ENCODE measurements at regions not wholly inside any gene's neighbourhood (a gene's known extent, or its start where the extent isn't known, plus 50 kb on each side); places are given as distances from the start of the nearest gene placed in this dataset.

- Histone ChIP-seq H3K79me2 (ENCODE audit: insufficient read depth, low read length) (no peaks in the 10 kb centered on the region), H3K36me3 (ENCODE audit: insufficient read depth, low read length) (no peaks in the 10 kb centered on the region), H3K27ac (ENCODE audit: low read length) (no peak overlapping the region), H3K4me2 (ENCODE audit: insufficient read depth, low read length) (no peak overlapping the region), H3K9me3 (ENCODE audit: insufficient read depth, low read length, severe bottlenecking) (no peaks in the 10 kb centered on the region), H3K4me3 (ENCODE audit: low read depth in 1 of 2, low read length in 2 of 2) (no peak overlapping the region), H3K9ac (ENCODE audit: low read depth, low read length) (no peak overlapping the region), H4K20me1 (ENCODE audit: insufficient read depth, low read length) (no peaks in the 10 kb centered on the region), H3K27me3 (ENCODE audit: insufficient read depth, low read length, poor library complexity) (no peaks in the 10 kb centered on the region), H2AFZ (ENCODE audit: low read depth, low read length) (no peak overlapping the region), H3K4me1 (ENCODE audit: insufficient read depth, low read length) (no peaks in the 10 kb centered on the region)
- ATAC-seq (ENCODE audit: insufficient read depth, low read depth) (no peak), DNase-seq (no peak)
- TF ChIP-seq CTCF (IDR thresholded peaks at IDR 0.05; ENCODE audit: borderline replicate concordance, extremely low read depth, low read length, poor library complexity, severe bottlenecking) = no peak
- no peak for TF ChIP-seq EZH2 (IDR thresholded peaks at IDR 0.05; ENCODE audit: borderline replicate concordance, low read depth, low read length, severe bottlenecking)
Observed at GRCh38 chr13:70336866-70337265, 228.6 kb upstream of the KLHL1 start.

GRCh38 chr13:70333752-70334151 lies 225.5 kb upstream of the KLHL1 start:
- Histone ChIP-seq H3K36me3 (ENCODE audit: insufficient read depth, low read length) (no peaks in the 10 kb centered on the region), H4K20me1 (ENCODE audit: insufficient read depth, low read length) (no peaks in the 10 kb centered on the region), H3K4me3 (ENCODE audit: low read depth in 1 of 2, low read length in 2 of 2) (no peak overlapping the region), H3K27me3 (ENCODE audit: insufficient read depth, low read length, poor library complexity) (no peaks in the 10 kb centered on the region), H3K27ac (ENCODE audit: low read length) (no peak overlapping the region), H2AFZ (ENCODE audit: low read depth, low read length) (no peak overlapping the region), H3K4me2 (ENCODE audit: insufficient read depth, low read length) (no peak overlapping the region), H3K4me1 (ENCODE audit: insufficient read depth, low read length) (no peaks in the 10 kb centered on the region), H3K9me3 (ENCODE audit: insufficient read depth, low read length, severe bottlenecking) (no peaks in the 10 kb centered on the region), H3K9ac (ENCODE audit: low read depth, low read length) (no peak overlapping the region), H3K79me2 (ENCODE audit: insufficient read depth, low read length) (no peaks in the 10 kb centered on the region)
- DNase-seq (no peak), ATAC-seq (ENCODE audit: insufficient read depth, low read depth) (no peak)
- TF ChIP-seq EZH2 (IDR thresholded peaks at IDR 0.05; ENCODE audit: borderline replicate concordance, low read depth, low read length, severe bottlenecking) (no peak), CTCF (IDR thresholded peaks at IDR 0.05; ENCODE audit: borderline replicate concordance, extremely low read depth, low read length, poor library complexity, severe bottlenecking) (no peak)

GRCh38 chr13:70330697-70331361 lies 222.6 kb upstream of the KLHL1 start:
- Histone ChIP-seq H3K4me3 (ENCODE audit: low read depth in 1 of 2, low read length in 2 of 2) (no peak overlapping the region), H3K27ac (ENCODE audit: low read length) (no peak overlapping the region), H3K27me3 (ENCODE audit: insufficient read depth, low read length, poor library complexity) (no peaks in the 10 kb centered on the region), H3K4me1 (ENCODE audit: insufficient read depth, low read length) (no peaks in the 10 kb centered on the region), H3K9ac (ENCODE audit: low read depth, low read length) (no peak overlapping the region), H3K79me2 (ENCODE audit: insufficient read depth, low read length) (no peaks in the 10 kb centered on the region), H3K36me3 (ENCODE audit: insufficient read depth, low read length) (no peaks in the 10 kb centered on the region), H3K4me2 (ENCODE audit: insufficient read depth, low read length) (no peak overlapping the region), H2AFZ (ENCODE audit: low read depth, low read length) (no peak overlapping the region), H4K20me1 (ENCODE audit: insufficient read depth, low read length) (no peaks in the 10 kb centered on the region), H3K9me3 (ENCODE audit: insufficient read depth, low read length, severe bottlenecking) (no peaks in the 10 kb centered on the region)
- DNase-seq = no peak
- TF ChIP-seq CTCF (IDR thresholded peaks at IDR 0.05; ENCODE audit: borderline replicate concordance, extremely low read depth, low read length, poor library complexity, severe bottlenecking) (no peak), EZH2 (IDR thresholded peaks at IDR 0.05; ENCODE audit: borderline replicate concordance, low read depth, low read length, severe bottlenecking) (no peak)
- ATAC-seq (ENCODE audit: insufficient read depth, low read depth) = no peak

Data from DND-41 (cell line).